ENCODE measurements at regions not wholly inside any gene's neighbourhood (a gene's known extent, or its start where the extent isn't known, plus 50 kb on each side); places are given as distances from the start of the nearest gene placed in this dataset. TPM values are rescaled to one million over a fixed set of nuclear protein-coding genes. Genes with fewer than 3 reads are reported as not detected.

Small RNA genes in the stretch of these regions (microRNA-seq; reads per million reads assigned to microRNA genes)
- gene MIR5186 (ENCODE audit: borderline number of aligned reads, borderline replicate concordance): not detected

Data from PC-9 (cell line).